K562 (cell line): ENCODE measurements at regions not wholly inside any gene's neighbourhood (a gene's known extent, or its start where the extent isn't known, plus 50 kb on each side); places are given as distances from the start of the nearest gene placed in this dataset.
A peak's percentile ranks its signal among the peaks of the same experiment; 100 is the strongest.

ENCODE experiments used
- ARID1B ChIP-seq: fragments of 450-650 bp; IDR thresholded peaks from 2 replicates; pipeline ENCODE4 v1.6.1; 2016; ENCODE audit warnings: antibody characterized with exemption, mild to moderate bottlenecking, inconsistent platforms
- C11orf30 ChIP-seq: fragments of 450-650 bp; IDR thresholded peaks from 2 replicates; pipeline ENCODE4 v1.6.1; 2016; ENCODE audit warnings: low read depth, mild to moderate bottlenecking
- CREB3 ChIP-seq: fragments of 450-650 bp; conservative IDR thresholded peaks from 2 replicates; pipeline ENCODE4 v1.6.1; 2016; ENCODE audit warnings: missing genetic modification characterization, low read depth, mild to moderate bottlenecking, missing compliant biosample characterization, moderate library complexity
- CREB3L1 ChIP-seq: fragments of 450-650 bp; IDR thresholded peaks from 2 replicates; pipeline ENCODE4 v1.6.1; 2014; ENCODE audit warnings: low read depth, mild to moderate bottlenecking, moderate library complexity, borderline replicate concordance
- FOSL1 ChIP-seq: fragments of 200-800 bp; sonication (Bioruptor generic); conservative IDR thresholded peaks from 2 replicates; pipeline ENCODE4 v1.6.1; 2016; ENCODE audit warnings: missing genetic modification characterization, missing compliant biosample characterization
- FOXK2 ChIP-seq, 2 experiments: fragments of 450-650 bp; IDR thresholded peaks in 1 of 2; conservative IDR thresholded peaks in 1 of 2; 2 replicates each; pipeline ENCODE4 v1.6.1; 2016; ENCODE audit warnings: low read depth in 2 of 2, mild to moderate bottlenecking in 1 of 2
- MAZ ChIP-seq, 2 experiments: fragments of 450-650 bp in 1 of 2; sonication (generic) in 1 of 2; formaldehyde crosslinking; IDR thresholded peaks in 1 of 2; conservative IDR thresholded peaks in 1 of 2; 2 replicates each; pipeline versions ENCODE4 v1.4.0 to v1.5.0; 2020; ENCODE audit warnings: mild to moderate bottlenecking in 1 of 2, missing genetic modification reagents in 1 of 2
- MTA2 ChIP-seq: fragments of 450-650 bp; IDR thresholded peaks from 2 replicates; pipeline ENCODE4 v1.6.1; 2016; ENCODE audit warnings: low read depth
- MYC ChIP-seq, 2 experiments: fragments of 250-450 bp in 1 of 2; sonication (Bioruptor Pico) in 1 of 2; IDR thresholded peaks; 2 replicates each; pipeline versions ENCODE4 v1.5.1 to v1.6.1; 2012 to 2021; ENCODE audit warnings: low read depth in 2 of 2, borderline replicate concordance in 1 of 2, improper control_type of control experiment in 1 of 2, low read length in 1 of 2, mild to moderate bottlenecking in 1 of 2, moderate library complexity in 1 of 2
- REST ChIP-seq, 2 experiments: fragments of 450-650 bp; formaldehyde crosslinking in 1 of 2; IDR thresholded peaks; 2 replicates each; pipeline versions ENCODE4 v1.4.0 to v1.6.1; 2014 to 2020; ENCODE audit warnings: mild to moderate bottlenecking in 2 of 2, borderline replicate concordance in 1 of 2, low read depth in 1 of 2
- SMARCC2 ChIP-seq: fragments of 450-650 bp; IDR thresholded peaks from 2 replicates; pipeline ENCODE4 v1.6.1; 2017; ENCODE audit warnings: antibody characterized with exemption, moderate library complexity, mild to moderate bottlenecking, low read depth
- TF ChIP-seq, protein P1 (sequence below): sonication (generic); IDR thresholded peaks from 2 replicates; pipeline ENCODE4 v1.6.1; 2016

- peak; percentile 26; the same call in 1 of the 2 replicates for TF ChIP-seq REST (IDR thresholded peaks at IDR 0.05; ENCODE audit: borderline replicate concordance)
- TF ChIP-seq REST (CRISPR knock-in tag; IDR thresholded peaks at IDR 0.05; ENCODE audit: low read depth): no peak
- peak; percentile 29; the same call in 1 of the 2 replicates for TF ChIP-seq MYC (IDR thresholded peaks at IDR 0.05; ENCODE audit: low read depth, low read length)
- no peak for TF ChIP-seq MYC (CRISPR knock-in tag; IDR thresholded peaks at IDR 0.05; ENCODE audit: borderline replicate concordance, low read depth)
- TF ChIP-seq C11orf30: peak; percentile 39; the same call in 1 of the 2 replicates
- peak; percentile 95; the same call in 1 of the 2 replicates for TF ChIP-seq SMARCC2
- TF ChIP-seq FOSL1 (tag): peak; percentile 95
- TF ChIP-seq CREB3L1: 0 out of 2 replicates have a peak, but pooled peaks have one; percentile 23
- TF ChIP-seq CREB3 (tag): 0 out of 2 replicates have a peak, but pooled peaks have one; percentile 22
- TF ChIP-seq MTA2: peak; percentile 92
- TF ChIP-seq, protein P1, sequence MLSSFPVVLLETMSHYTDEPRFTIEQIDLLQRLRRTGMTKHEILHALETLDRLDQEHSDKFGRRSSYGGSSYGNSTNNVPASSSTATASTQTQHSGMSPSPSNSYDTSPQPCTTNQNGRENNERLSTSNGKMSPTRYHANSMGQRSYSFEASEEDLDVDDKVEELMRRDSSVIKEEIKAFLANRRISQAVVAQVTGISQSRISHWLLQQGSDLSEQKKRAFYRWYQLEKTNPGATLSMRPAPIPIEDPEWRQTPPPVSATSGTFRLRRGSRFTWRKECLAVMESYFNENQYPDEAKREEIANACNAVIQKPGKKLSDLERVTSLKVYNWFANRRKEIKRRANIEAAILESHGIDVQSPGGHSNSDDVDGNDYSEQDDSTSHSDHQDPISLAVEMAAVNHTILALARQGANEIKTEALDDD: peak; percentile 94
- peak; percentile 68 to 83; a peak in 3 of 4 replicates for TF ChIP-seq MAZ (CRISPR knock-in tag; conservative IDR thresholded peaks at IDR 0.05 in 1 of 2, IDR thresholded peaks at IDR 0.05 in 1 of 2)
- TF ChIP-seq FOXK2 (conservative IDR thresholded peaks at IDR 0.05 in 1 of 2, IDR thresholded peaks at IDR 0.05 in 1 of 2; ENCODE audit: low read depth in 2 of 2): peak in 1 of 2 experiments; percentile 14; a peak in 2 of 4 replicates
- peak; percentile 98 for TF ChIP-seq ARID1B
Measured at GRCh38 chr2:17122887-17123501, 395.2 kb downstream of the RAD51AP2 start (continued).
